Astrocyte (in vitro differentiated cells and primary cell): ENCODE measurements at regions not wholly inside any gene's neighbourhood (a gene's known extent, or its start where the extent isn't known, plus 50 kb on each side); places are given as distances from the start of the nearest gene placed in this dataset.

Experiments used
- EZH2 ChIP-seq: IDR thresholded peaks from 2 replicates; pipeline ENCODE4 v1.6.1; 2012; ENCODE audit warnings: mild to moderate bottlenecking, low read length, inconsistent platforms; ENCODE audit not compliant: insufficient read depth
- TF ChIP-seq, protein P1 (sequence below): IDR thresholded peaks from 2 replicates; pipeline ENCODE4 v1.5.1; 2011; ENCODE audit warnings: low read depth, mild to moderate bottlenecking, inconsistent platforms, low read length, moderate library complexity; ENCODE audit not compliant: insufficient read depth

DNA sequence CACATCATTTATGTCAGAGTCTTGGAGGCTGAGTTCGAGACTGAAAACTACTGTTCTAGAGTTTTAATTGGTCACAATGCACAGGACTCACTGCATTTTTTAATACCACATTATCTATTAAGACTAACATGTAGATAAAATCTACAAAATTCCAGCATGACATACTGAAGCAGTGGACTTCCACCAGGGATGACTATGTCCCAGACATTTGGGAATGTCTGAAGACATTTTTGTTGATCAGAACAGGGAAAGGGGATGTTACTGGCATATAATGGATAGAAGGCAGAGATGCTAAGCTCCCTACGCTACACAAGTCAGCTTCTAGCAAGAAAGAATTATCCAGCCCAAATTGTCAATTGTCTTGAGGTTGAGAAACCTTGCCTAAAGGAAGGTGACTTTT is 419.0 kb upstream of the TGFBR2 start:
- TF ChIP-seq, protein P1, sequence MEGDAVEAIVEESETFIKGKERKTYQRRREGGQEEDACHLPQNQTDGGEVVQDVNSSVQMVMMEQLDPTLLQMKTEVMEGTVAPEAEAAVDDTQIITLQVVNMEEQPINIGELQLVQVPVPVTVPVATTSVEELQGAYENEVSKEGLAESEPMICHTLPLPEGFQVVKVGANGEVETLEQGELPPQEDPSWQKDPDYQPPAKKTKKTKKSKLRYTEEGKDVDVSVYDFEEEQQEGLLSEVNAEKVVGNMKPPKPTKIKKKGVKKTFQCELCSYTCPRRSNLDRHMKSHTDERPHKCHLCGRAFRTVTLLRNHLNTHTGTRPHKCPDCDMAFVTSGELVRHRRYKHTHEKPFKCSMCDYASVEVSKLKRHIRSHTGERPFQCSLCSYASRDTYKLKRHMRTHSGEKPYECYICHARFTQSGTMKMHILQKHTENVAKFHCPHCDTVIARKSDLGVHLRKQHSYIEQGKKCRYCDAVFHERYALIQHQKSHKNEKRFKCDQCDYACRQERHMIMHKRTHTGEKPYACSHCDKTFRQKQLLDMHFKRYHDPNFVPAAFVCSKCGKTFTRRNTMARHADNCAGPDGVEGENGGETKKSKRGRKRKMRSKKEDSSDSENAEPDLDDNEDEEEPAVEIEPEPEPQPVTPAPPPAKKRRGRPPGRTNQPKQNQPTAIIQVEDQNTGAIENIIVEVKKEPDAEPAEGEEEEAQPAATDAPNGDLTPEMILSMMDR, result no peak
- no peak for TF ChIP-seq EZH2
